ENCODE measurements at regions not wholly inside any gene's neighbourhood (a gene's known extent, or its start where the extent isn't known, plus 50 kb on each side); places are given as distances from the start of the nearest gene placed in this dataset.

DNA sequence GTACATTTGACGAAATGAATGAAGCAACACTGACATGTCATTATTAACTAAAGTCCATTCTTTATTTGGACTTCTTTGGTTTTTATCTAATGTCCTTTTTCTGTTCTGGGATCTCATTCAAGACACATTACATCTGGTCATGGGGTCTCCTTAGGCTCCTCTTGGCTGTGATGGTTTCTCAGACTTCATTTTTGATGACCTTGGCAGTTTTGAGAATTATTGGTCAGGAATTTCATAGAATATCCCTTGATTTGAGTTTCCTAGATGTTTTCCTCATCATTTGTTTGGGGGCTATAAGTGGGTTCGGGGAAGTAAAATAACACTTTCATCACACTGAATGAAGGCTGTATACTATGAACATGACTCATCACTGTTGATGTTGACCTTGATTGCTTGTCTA lies 770.6 kb downstream of the AACS start:
- TF ChIP-seq, protein P1, sequence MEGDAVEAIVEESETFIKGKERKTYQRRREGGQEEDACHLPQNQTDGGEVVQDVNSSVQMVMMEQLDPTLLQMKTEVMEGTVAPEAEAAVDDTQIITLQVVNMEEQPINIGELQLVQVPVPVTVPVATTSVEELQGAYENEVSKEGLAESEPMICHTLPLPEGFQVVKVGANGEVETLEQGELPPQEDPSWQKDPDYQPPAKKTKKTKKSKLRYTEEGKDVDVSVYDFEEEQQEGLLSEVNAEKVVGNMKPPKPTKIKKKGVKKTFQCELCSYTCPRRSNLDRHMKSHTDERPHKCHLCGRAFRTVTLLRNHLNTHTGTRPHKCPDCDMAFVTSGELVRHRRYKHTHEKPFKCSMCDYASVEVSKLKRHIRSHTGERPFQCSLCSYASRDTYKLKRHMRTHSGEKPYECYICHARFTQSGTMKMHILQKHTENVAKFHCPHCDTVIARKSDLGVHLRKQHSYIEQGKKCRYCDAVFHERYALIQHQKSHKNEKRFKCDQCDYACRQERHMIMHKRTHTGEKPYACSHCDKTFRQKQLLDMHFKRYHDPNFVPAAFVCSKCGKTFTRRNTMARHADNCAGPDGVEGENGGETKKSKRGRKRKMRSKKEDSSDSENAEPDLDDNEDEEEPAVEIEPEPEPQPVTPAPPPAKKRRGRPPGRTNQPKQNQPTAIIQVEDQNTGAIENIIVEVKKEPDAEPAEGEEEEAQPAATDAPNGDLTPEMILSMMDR (IDR thresholded peaks at IDR 0.05) = no peak
- TF ChIP-seq POLR2AphosphoS5 (IDR thresholded peaks at IDR 0.05) (no peak), EP300 (IDR thresholded peaks at IDR 0.05) (no peak), POLR2A (IDR thresholded peaks at IDR 0.05; ENCODE audit: low read depth) (no peak)
